MM.1S (cell line): ENCODE measurements at regions not wholly inside any gene's neighbourhood (a gene's known extent, or its start where the extent isn't known, plus 50 kb on each side); places are given as distances from the start of the nearest gene placed in this dataset.

Experiments
- DNase-seq: peaks from one replicate; pipeline ENCODE4 v3.0.0-alpha.2; 2015
- H2AFZ ChIP-seq: fragments of 300-600 bp; sonication (generic); 2 replicates; pipeline ENCODE4 v1.6.0; 2016; ENCODE audit warnings: antibody characterized with exemption, low read length
- H3F3A ChIP-seq: fragments of 300-600 bp; sonication (generic); 2 replicates; pipeline ENCODE4 v1.6.1; 2016; ENCODE audit warnings: mild to moderate bottlenecking, antibody characterized with exemption, low read length, moderate library complexity, mixed read lengths; ENCODE audit not compliant: insufficient read depth
- H3K27ac ChIP-seq: fragments of 300-600 bp; sonication (generic); 2 replicates; pipeline ENCODE4 v1.5.1; 2016; ENCODE audit warnings: mild to moderate bottlenecking, low read length
- H3K27me3 ChIP-seq: fragments of 300-600 bp; sonication (generic); replicated peaks from 2 replicates; pipeline ENCODE4 v1.6.0; 2016; ENCODE audit warnings: low read length; ENCODE audit not compliant: insufficient read depth
- H3K36me3 ChIP-seq: fragments of 300-600 bp; sonication (generic); replicated peaks from 2 replicates; pipeline ENCODE4 v1.6.1; 2016; ENCODE audit warnings: mild to moderate bottlenecking, low read length, mixed read lengths; ENCODE audit not compliant: insufficient read depth
- H3K4me1 ChIP-seq: fragments of 300-600 bp; sonication (generic); 2 replicates; pipeline ENCODE4 v1.6.1; 2016; ENCODE audit warnings: low read length, mixed read lengths
- H3K4me2 ChIP-seq: fragments of 300-600 bp; sonication (generic); 2 replicates; pipeline ENCODE4 v1.6.0; 2016; ENCODE audit warnings: low read depth, low read length
- H3K4me3 ChIP-seq: fragments of 300-600 bp; sonication (generic); 2 replicates; pipeline ENCODE4 v1.5.1; 2016; ENCODE audit warnings: low read length, mixed read lengths
- H3K79me2 ChIP-seq: fragments of 300-600 bp; sonication (generic); 2 replicates; pipeline ENCODE4 v1.6.1; 2016; ENCODE audit warnings: mixed run types, low read length, mixed read lengths
- H3K9ac ChIP-seq: fragments of 300-600 bp; sonication (generic); 2 replicates; pipeline ENCODE4 v1.6.1; 2016; ENCODE audit warnings: low read length, mixed read lengths
- H3K9me2 ChIP-seq: fragments of 300-600 bp; sonication (generic); replicated peaks from 2 replicates; pipeline ENCODE4 v1.6.1; 2016; ENCODE audit warnings: mild to moderate bottlenecking, low read length, mixed read lengths; ENCODE audit not compliant: insufficient read depth
- H3K9me3 ChIP-seq: fragments of 300-600 bp; sonication (generic); replicated peaks from 2 replicates; pipeline ENCODE4 v1.6.1; 2016; ENCODE audit warnings: mild to moderate bottlenecking, low read length, mixed read lengths; ENCODE audit not compliant: insufficient read depth
- H4K20me1 ChIP-seq: fragments of 300-600 bp; sonication (generic); 2 replicates; pipeline ENCODE4 v1.6.1; 2016; ENCODE audit warnings: mild to moderate bottlenecking, low read length, moderate library complexity, mixed read lengths; ENCODE audit not compliant: insufficient read depth
- EZH2 ChIP-seq: fragments of 300-600 bp; sonication (generic); optimal IDR thresholded peaks from 2 replicates; pipeline ENCODE3; 2017; ENCODE audit warnings: low read depth, mild to moderate bottlenecking, antibody characterized with exemption, low read length, mixed read lengths
- EZH2phosphoT487 ChIP-seq: fragments of 300-600 bp; sonication (generic); IDR thresholded peaks from 2 replicates; pipeline ENCODE4 v1.6.1; 2018; ENCODE audit warnings: antibody characterized with exemption, low read length
- TF ChIP-seq, protein P1 (sequence below): fragments of 300-600 bp; sonication (generic); IDR thresholded peaks from 2 replicates; pipeline ENCODE4 v1.5.1; 2016; ENCODE audit warnings: antibody characterized with exemption, low read length, mixed read lengths

GRCh38 chr11:82225502-82225901, 508.2 kb downstream of the FAM181B start:
- no peak overlapping the region for H3K4me2 ChIP-seq
- no peaks in the 10 kb centered on the region for H3F3A ChIP-seq
- H3K4me3 ChIP-seq, result no peak overlapping the region
- peak; percentile 42 for DNase-seq
- peak overlapping the region; percentile 2; the same call in 1 of the 2 replicates for H3K27ac ChIP-seq
- H2AFZ ChIP-seq, result no peak overlapping the region
- no peaks in the 10 kb centered on the region for H3K27me3 ChIP-seq
- no peaks in the 10 kb centered on the region for H3K79me2 ChIP-seq
- no peaks in the 10 kb centered on the region for H3K9me3 ChIP-seq
- no peaks in the 10 kb centered on the region for H3K36me3 ChIP-seq
- H3K4me1 ChIP-seq, result no peaks in the 10 kb centered on the region
- no peaks in the 10 kb centered on the region for H3K9me2 ChIP-seq
- TF ChIP-seq EZH2, result no peak
- TF ChIP-seq, protein P1, sequence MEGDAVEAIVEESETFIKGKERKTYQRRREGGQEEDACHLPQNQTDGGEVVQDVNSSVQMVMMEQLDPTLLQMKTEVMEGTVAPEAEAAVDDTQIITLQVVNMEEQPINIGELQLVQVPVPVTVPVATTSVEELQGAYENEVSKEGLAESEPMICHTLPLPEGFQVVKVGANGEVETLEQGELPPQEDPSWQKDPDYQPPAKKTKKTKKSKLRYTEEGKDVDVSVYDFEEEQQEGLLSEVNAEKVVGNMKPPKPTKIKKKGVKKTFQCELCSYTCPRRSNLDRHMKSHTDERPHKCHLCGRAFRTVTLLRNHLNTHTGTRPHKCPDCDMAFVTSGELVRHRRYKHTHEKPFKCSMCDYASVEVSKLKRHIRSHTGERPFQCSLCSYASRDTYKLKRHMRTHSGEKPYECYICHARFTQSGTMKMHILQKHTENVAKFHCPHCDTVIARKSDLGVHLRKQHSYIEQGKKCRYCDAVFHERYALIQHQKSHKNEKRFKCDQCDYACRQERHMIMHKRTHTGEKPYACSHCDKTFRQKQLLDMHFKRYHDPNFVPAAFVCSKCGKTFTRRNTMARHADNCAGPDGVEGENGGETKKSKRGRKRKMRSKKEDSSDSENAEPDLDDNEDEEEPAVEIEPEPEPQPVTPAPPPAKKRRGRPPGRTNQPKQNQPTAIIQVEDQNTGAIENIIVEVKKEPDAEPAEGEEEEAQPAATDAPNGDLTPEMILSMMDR, result no peak
- no peaks in the 10 kb centered on the region for H4K20me1 ChIP-seq
- H3K9ac ChIP-seq, result no peak overlapping the region

- Histone ChIP-seq H3K9me2 (no peaks in the 10 kb centered on the region), H3K27me3 (no peaks in the 10 kb centered on the region), H3K79me2 (no peaks in the 10 kb centered on the region), H2AFZ (no peak overlapping the region), H3K27ac (no peak overlapping the region), H3K4me2 (no peak overlapping the region), H3K36me3 (no peaks in the 10 kb centered on the region), H4K20me1 (no peaks in the 10 kb centered on the region), H3F3A (no peaks in the 10 kb centered on the region), H3K9ac (no peak overlapping the region), H3K9me3 (no peaks in the 10 kb centered on the region), H3K4me3 (no peak overlapping the region), H3K4me1 (no peaks in the 10 kb centered on the region)
- TF ChIP-seq EZH2 (no peak), EZH2phosphoT487 (no peak)
- TF ChIP-seq, protein P1, result no peak
- DNase-seq, result no peak
Measured at GRCh38 chr11:82216927-82217570, 516.6 kb downstream of the FAM181B start.

DNA sequence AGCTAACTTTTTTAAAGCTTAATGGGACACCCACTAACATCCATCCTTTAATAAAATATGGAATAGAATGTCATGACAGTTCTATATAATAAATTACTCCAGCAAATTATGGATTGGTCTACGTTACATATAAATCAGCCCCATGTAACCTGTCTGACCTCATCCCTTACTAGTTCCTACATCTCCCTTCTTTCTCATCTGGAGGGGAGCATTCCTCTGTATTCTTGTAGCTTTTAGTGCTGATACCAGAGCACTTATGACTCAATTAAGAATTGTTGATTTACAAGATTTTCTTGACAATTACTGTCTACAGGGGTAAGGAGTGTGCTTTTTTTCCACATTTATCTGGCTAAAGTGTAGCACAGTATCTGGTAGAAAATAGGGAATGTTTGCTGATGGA, 523.7 kb downstream of the FAM181B start:
- no peaks in the 10 kb centered on the region for H3K27me3 ChIP-seq
- no peaks in the 10 kb centered on the region for H3F3A ChIP-seq
- no peaks in the 10 kb centered on the region for H3K4me1 ChIP-seq
- DNase-seq, result no peak
- H2AFZ ChIP-seq, result no peak overlapping the region
- no peaks in the 10 kb centered on the region for H3K36me3 ChIP-seq
- H3K9me2 ChIP-seq, result no peaks in the 10 kb centered on the region
- H3K79me2 ChIP-seq, result no peaks in the 10 kb centered on the region
- H3K4me2 ChIP-seq, result no peak overlapping the region
- H4K20me1 ChIP-seq, result no peaks in the 10 kb centered on the region
- no peaks in the 10 kb centered on the region for H3K9me3 ChIP-seq
- TF ChIP-seq, protein P1, result no peak
- no peak for TF ChIP-seq EZH2
- TF ChIP-seq EZH2phosphoT487, result no peak
- H3K27ac ChIP-seq, result no peak overlapping the region
- H3K9ac ChIP-seq, result no peak overlapping the region
- H3K4me3 ChIP-seq, result no peak overlapping the region
